ENCODE measurements at regions not wholly inside any gene's neighbourhood (a gene's known extent, or its start where the extent isn't known, plus 50 kb on each side); places are given as distances from the start of the nearest gene placed in this dataset.

DNA sequence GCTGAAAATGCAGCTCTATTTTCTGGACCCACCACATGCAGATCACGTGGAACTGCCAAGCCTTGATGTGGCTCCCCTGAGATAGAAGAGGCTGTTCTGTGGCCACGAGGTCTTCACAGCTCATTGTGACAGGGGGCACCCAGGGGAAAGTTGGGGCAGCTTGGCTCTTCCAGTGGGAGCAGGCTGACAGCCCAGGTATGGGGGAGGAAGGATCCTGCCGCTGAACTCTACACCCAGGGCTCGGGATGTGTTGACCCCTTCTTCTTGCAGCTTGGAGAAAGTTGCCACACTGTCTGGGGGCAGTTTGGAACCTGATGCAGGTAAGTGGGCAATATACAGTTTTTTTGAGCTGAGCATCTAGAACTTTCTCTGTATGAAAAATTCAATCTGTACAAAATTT is 133.6 kb upstream of the PITX1 start:
- TF ChIP-seq CTCF (IDR thresholded peaks at IDR 0.05) (no peak), EP300 (IDR thresholded peaks at IDR 0.05; ENCODE audit: low read depth) (no peak), POLR2AphosphoS5 (IDR thresholded peaks at IDR 0.05) (no peak), POLR2A (IDR thresholded peaks at IDR 0.05) (no peak)
